ENCODE measurements at regions not wholly inside any gene's neighbourhood (a gene's known extent, or its start where the extent isn't known, plus 50 kb on each side); places are given as distances from the start of the nearest gene placed in this dataset.

GRCh38 chr1:192524223-192524622, 51.4 kb upstream of the RGS1 start:
- Histone ChIP-seq H3K36me3 (ENCODE audit: control insufficient read depth in 2 of 2, insufficient read depth in 1 of 2, low read length in 2 of 2) (no peaks in the 10 kb centered on the region), H3K4me3 (ENCODE audit: low read depth, low read length) (no peak overlapping the region), H3K27ac (ENCODE audit: extremely low read depth, low read depth, low read length) (no peak overlapping the region), H3K4me1 (ENCODE audit: control insufficient read depth, insufficient read depth, low read length) (no peaks in the 10 kb centered on the region), H3K9me3 (ENCODE audit: control insufficient read depth, insufficient read depth, low read depth, low read length) (no peaks in the 10 kb centered on the region)
- CTCF ChIA-PET, result interaction anchor here (0.6 kb wide), 1 partner anchor 1774 kb away, joined by 3 read pairs; no protein-coding TSS in a partner anchor
- POLR2A ChIA-PET, result no interaction called here
- TF ChIP-seq TRIM28 (IDR thresholded peaks at IDR 0.05; ENCODE audit: borderline replicate concordance, low read length), result no peak
- TF ChIP-seq ZNF843 (tag by site-specific recombination; IDR thresholded peaks at IDR 0.05), result no peak
- no peak for TF ChIP-seq PBX3 (CRISPR knock-in tag; IDR thresholded peaks at IDR 0.05)
- TF ChIP-seq HOXD13 (CRISPR knock-in tag; IDR thresholded peaks at IDR 0.05; ENCODE audit: borderline replicate concordance), result no peak
- TF ChIP-seq ZNF792 (tag by site-specific recombination; IDR thresholded peaks at IDR 0.05), result no peak
- TF ChIP-seq ZBTB20 (tag by site-specific recombination; IDR thresholded peaks at IDR 0.05), result no peak
- no peak for TF ChIP-seq ZNF549 (tag by site-specific recombination; IDR thresholded peaks at IDR 0.05)
- TF ChIP-seq ZNF580 (tag by site-specific recombination; IDR thresholded peaks at IDR 0.05), result no peak
- no peak for TF ChIP-seq GLIS1 (tag by site-specific recombination; IDR thresholded peaks at IDR 0.05)
- no peak for TF ChIP-seq ZNF266 (tag by site-specific recombination; IDR thresholded peaks at IDR 0.05; ENCODE audit: low read depth)
- no peak for TF ChIP-seq PRDM10 (tag by site-specific recombination; IDR thresholded peaks at IDR 0.05)
- TF ChIP-seq ZNF391 (tag by site-specific recombination; IDR thresholded peaks at IDR 0.05; ENCODE audit: borderline replicate concordance, low read depth), result no peak
- TF ChIP-seq SCRT2 (tag by site-specific recombination; IDR thresholded peaks at IDR 0.05), result no peak
- no peak for TF ChIP-seq GLIS2 (tag by site-specific recombination; IDR thresholded peaks at IDR 0.05)
- TF ChIP-seq HOXA7 (CRISPR knock-in tag; IDR thresholded peaks at IDR 0.05; ENCODE audit: borderline replicate concordance), result no peak
- TF ChIP-seq ZNF138 (tag by site-specific recombination; IDR thresholded peaks at IDR 0.05; ENCODE audit: borderline replicate concordance), result no peak
